ENCODE measurements at regions not wholly inside any gene's neighbourhood (a gene's known extent, or its start where the extent isn't known, plus 50 kb on each side); places are given as distances from the start of the nearest gene placed in this dataset.

DNA sequence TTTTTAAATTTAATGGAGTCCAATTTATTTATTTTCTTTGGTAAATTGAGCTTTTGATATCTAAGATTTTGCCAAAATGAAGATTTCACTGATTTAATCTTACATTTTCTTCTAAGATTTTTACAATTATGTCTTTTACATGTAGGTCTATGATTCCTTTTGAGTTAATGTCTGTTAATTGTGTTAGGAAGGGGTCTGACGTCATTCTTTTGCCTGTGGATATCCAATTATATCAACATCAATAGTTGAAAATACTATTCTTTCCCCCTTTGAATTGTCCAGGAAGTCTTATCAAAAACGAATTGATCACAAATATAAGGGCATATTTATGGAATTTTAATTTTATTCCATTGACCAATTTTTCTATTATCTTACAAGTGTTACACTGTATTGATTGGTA lies 1258.8 kb upstream of the B3GALT2 start:
- DNase-seq (ENCODE audit: extremely low read depth in 1 of 4, low spot score in 3 of 4) (no peak), ATAC-seq (no peak), FAIRE-seq (no peak)
- Histone ChIP-seq H3K4me1 (replicated peaks in 1 of 2; ENCODE audit: control insufficient read depth in 2 of 2, insufficient read depth in 2 of 2, low read length in 2 of 2) (no peaks in the 10 kb centered on the region), H3K9me1 (ENCODE audit: control insufficient read depth, insufficient read depth, low read length) (no peaks in the 10 kb centered on the region), H3K27me3 (ENCODE audit: control insufficient read depth in 2 of 2, insufficient read depth in 2 of 2, low read length in 2 of 2) (no peaks in the 10 kb centered on the region), H3K9ac (ENCODE audit: insufficient read depth in 1 of 2, low read depth in 2 of 2, low read length in 2 of 2) (no peak overlapping the region), H3K4me3 (no peak overlapping the region), H3K36me3 (ENCODE audit: control insufficient read depth, insufficient read depth, low read length) (no peaks in the 10 kb centered on the region), H2AFZ (ENCODE audit: low read depth, low read length) (no peak overlapping the region), H4K20me1 (replicated peaks; ENCODE audit: control insufficient read depth, insufficient read depth, low read length) (no peaks in the 10 kb centered on the region), H3K27ac (ENCODE audit: extremely low read depth, low read depth, low read length) (no peak overlapping the region), H3K4me2 (ENCODE audit: insufficient read depth, low read length) (no peak overlapping the region), H3K79me2 (ENCODE audit: control insufficient read depth, insufficient read depth, low read length) (no peaks in the 10 kb centered on the region), H3K9me3 (replicated peaks; ENCODE audit: control insufficient read depth, insufficient read depth, low read depth, low read length) (no peaks in the 10 kb centered on the region)
- intact Hi-C loops (cut with micrococcal nuclease), result no loop called here
- TF ChIP-seq ZNF124 (CRISPR knock-in tag; IDR thresholded peaks at IDR 0.05) (no peak), PRDM10 (IDR thresholded peaks at IDR 0.05; ENCODE audit: partially characterized antibody) (no peak), KHSRP (IDR thresholded peaks at IDR 0.05) (no peak), JUND (IDR thresholded peaks at IDR 0.05; ENCODE audit: borderline replicate concordance, low read depth, low read length) (no peak), JUND (tag; IDR thresholded peaks at IDR 0.05; ENCODE audit: borderline replicate concordance, low read depth, low read length) (no peak), ZNF436 (CRISPR knock-in tag; IDR thresholded peaks at IDR 0.05) (no peak), JUN (IDR thresholded peaks at IDR 0.05; ENCODE audit: borderline replicate concordance, low read depth, low read length) (no peak), JUN (CRISPR knock-in tag; IDR thresholded peaks at IDR 0.05; ENCODE audit: borderline replicate concordance) (no peak), NFATC3 (IDR thresholded peaks at IDR 0.05) (no peak), NCOA2 (IDR thresholded peaks at IDR 0.05; ENCODE audit: partially characterized antibody in 2 of 2) (no peak), RB1 (IDR thresholded peaks at IDR 0.05; ENCODE audit: low read depth) (no peak), ZNF561 (CRISPR knock-in tag; conservative IDR thresholded peaks at IDR 0.05) (no peak), ZNF699 (CRISPR knock-in tag; IDR thresholded peaks at IDR 0.05; ENCODE audit: insufficient replicate concordance) (no peak), RUNX1 (IDR thresholded peaks at IDR 0.05; ENCODE audit: low read depth) (no peak), TCFL5 (CRISPR knock-in tag; conservative IDR thresholded peaks at IDR 0.05) (no peak)
- TF ChIP-seq, protein P1, sequence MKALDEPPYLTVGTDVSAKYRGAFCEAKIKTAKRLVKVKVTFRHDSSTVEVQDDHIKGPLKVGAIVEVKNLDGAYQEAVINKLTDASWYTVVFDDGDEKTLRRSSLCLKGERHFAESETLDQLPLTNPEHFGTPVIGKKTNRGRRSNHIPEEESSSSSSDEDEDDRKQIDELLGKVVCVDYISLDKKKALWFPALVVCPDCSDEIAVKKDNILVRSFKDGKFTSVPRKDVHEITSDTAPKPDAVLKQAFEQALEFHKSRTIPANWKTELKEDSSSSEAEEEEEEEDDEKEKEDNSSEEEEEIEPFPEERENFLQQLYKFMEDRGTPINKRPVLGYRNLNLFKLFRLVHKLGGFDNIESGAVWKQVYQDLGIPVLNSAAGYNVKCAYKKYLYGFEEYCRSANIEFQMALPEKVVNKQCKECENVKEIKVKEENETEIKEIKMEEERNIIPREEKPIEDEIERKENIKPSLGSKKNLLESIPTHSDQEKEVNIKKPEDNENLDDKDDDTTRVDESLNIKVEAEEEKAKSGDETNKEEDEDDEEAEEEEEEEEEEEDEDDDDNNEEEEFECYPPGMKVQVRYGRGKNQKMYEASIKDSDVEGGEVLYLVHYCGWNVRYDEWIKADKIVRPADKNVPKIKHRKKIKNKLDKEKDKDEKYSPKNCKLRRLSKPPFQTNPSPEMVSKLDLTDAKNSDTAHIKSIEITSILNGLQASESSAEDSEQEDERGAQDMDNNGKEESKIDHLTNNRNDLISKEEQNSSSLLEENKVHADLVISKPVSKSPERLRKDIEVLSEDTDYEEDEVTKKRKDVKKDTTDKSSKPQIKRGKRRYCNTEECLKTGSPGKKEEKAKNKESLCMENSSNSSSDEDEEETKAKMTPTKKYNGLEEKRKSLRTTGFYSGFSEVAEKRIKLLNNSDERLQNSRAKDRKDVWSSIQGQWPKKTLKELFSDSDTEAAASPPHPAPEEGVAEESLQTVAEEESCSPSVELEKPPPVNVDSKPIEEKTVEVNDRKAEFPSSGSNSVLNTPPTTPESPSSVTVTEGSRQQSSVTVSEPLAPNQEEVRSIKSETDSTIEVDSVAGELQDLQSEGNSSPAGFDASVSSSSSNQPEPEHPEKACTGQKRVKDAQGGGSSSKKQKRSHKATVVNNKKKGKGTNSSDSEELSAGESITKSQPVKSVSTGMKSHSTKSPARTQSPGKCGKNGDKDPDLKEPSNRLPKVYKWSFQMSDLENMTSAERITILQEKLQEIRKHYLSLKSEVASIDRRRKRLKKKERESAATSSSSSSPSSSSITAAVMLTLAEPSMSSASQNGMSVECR (CRISPR knock-in tag; IDR thresholded peaks at IDR 0.05), result no peak
- TF ChIP-seq, protein P2, sequence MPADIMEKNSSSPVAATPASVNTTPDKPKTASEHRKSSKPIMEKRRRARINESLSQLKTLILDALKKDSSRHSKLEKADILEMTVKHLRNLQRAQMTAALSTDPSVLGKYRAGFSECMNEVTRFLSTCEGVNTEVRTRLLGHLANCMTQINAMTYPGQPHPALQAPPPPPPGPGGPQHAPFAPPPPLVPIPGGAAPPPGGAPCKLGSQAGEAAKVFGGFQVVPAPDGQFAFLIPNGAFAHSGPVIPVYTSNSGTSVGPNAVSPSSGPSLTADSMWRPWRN (IDR thresholded peaks at IDR 0.05; ENCODE audit: low read depth), result no peak
- ChIA-PET POLR2A (interaction anchor here (0.5 kb wide), 1 partner anchor 168 kb away, joined by 4 read pairs; no protein-coding TSS in a partner anchor), CTCF (ENCODE audit: low intra/inter-chr PET ratio) (no interaction called here)
- in situ Hi-C loops (cut with MboI), result no loop called here
- no TSS peak for BruUV-seq (replicated peaks)
- 3% methylated on average over 2 of the region's 2 CpGs for WGBS (ENCODE audit: insufficient coverage, low coverage, missing lambda C conversion rate)

Data from K562 (cell line).